ENCODE measurements at regions not wholly inside any gene's neighbourhood (a gene's known extent, or its start where the extent isn't known, plus 50 kb on each side); places are given as distances from the start of the nearest gene placed in this dataset.

- TF ChIP-seq POLR2A (IDR thresholded peaks at IDR 0.05), result no peak
- TF ChIP-seq, protein P1, sequence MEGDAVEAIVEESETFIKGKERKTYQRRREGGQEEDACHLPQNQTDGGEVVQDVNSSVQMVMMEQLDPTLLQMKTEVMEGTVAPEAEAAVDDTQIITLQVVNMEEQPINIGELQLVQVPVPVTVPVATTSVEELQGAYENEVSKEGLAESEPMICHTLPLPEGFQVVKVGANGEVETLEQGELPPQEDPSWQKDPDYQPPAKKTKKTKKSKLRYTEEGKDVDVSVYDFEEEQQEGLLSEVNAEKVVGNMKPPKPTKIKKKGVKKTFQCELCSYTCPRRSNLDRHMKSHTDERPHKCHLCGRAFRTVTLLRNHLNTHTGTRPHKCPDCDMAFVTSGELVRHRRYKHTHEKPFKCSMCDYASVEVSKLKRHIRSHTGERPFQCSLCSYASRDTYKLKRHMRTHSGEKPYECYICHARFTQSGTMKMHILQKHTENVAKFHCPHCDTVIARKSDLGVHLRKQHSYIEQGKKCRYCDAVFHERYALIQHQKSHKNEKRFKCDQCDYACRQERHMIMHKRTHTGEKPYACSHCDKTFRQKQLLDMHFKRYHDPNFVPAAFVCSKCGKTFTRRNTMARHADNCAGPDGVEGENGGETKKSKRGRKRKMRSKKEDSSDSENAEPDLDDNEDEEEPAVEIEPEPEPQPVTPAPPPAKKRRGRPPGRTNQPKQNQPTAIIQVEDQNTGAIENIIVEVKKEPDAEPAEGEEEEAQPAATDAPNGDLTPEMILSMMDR (IDR thresholded peaks at IDR 0.05), result no peak
- intact Hi-C loops (cut with DNase I), result no loop called here
- no peaks in the 10 kb centered on the region for H3K9me3 ChIP-seq
- H3K4me3 ChIP-seq (replicated peaks in 1 of 3), result no peak overlapping the region
- no peaks in the 10 kb centered on the region for H3K27me3 ChIP-seq
- no peaks in the 10 kb centered on the region for H3K4me1 ChIP-seq
- WGBS, 2 donors, result 95 to 96% methylated on average over 4 of the region's 4 CpGs
- no peak for DNase-seq
- no peaks in the 10 kb centered on the region for H3K36me3 ChIP-seq
- H3K27ac ChIP-seq, result no peak overlapping the region
Observed at GRCh38 chr4:95985791-95986550, 146.1 kb downstream of the PDHA2 start.

GRCh38 chr4:95987851-95988250, 148.0 kb downstream of the PDHA2 start:
- DNase-seq, result no peak
- Histone ChIP-seq H3K27ac (no peak overlapping the region), H3K27me3 (no peaks in the 10 kb centered on the region), H3K4me1 (no peaks in the 10 kb centered on the region), H3K36me3 (no peaks in the 10 kb centered on the region), H3K9me3 (no peaks in the 10 kb centered on the region), H3K4me3 (replicated peaks in 1 of 3) (no peak overlapping the region)
- intact Hi-C loops (cut with DNase I), result no loop called here
- TF ChIP-seq, protein P1 (IDR thresholded peaks at IDR 0.05), result no peak

- H3K36me3 ChIP-seq, result no peaks in the 10 kb centered on the region
- intact Hi-C loops (cut with DNase I), result no loop called here
- no peak for DNase-seq
- H3K4me1 ChIP-seq, result no peaks in the 10 kb centered on the region
- H3K9me3 ChIP-seq, result no peaks in the 10 kb centered on the region
- no peak overlapping the region for H3K27ac ChIP-seq
- TF ChIP-seq POLR2A (IDR thresholded peaks at IDR 0.05), result no peak
- TF ChIP-seq, protein P1 (IDR thresholded peaks at IDR 0.05), result no peak
- no peaks in the 10 kb centered on the region for H3K27me3 ChIP-seq
- no peak overlapping the region for H3K4me3 ChIP-seq (replicated peaks in 1 of 3)
- 86 to 92% methylated on average over 2 of the region's 2 CpGs for WGBS, 2 donors
Observed at GRCh38 chr4:95998311-95998710, 158.4 kb downstream of the PDHA2 start.

DNA sequence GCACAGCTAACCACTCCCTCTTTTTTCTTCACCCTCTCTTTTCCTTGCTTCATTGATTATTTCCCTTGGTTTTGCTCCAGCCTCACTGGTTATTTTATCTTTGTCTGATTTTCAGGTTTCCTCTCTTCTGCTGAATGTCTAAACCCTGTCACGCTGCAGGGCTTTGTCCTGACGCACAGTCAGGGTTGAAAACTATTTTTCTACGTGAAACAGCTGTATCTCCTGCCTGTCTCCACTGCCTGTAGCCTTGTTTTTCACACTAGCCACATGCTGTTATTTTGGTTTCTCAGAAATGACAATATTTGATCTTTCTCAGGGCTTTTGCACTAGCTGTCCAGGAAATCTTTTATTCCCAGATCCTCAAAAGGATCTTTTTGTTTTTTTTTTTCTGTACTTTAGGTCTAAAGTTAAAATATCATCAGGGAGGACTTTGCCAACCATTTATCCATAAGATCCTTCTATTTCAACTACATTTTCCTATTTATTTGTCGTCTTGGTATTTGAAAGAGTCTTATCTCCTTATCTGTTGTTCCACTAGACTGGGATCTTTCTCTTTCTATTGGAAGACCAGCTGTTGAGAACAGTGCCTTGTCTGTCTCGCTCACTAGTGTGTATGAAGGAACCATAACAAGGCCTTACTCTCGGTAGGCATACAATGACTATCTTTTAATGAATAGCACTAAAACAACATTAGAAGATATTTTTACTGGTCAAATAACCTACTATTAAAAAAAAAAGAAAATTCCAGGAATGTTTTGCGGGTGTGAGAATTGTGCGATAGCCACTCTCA, 164.3 kb downstream of the PDHA2 start:
- H3K4me3 ChIP-seq (replicated peaks in 1 of 3), result no peak overlapping the region
- intact Hi-C loops (cut with DNase I), result no loop called here
- no peak overlapping the region for H3K27ac ChIP-seq
- WGBS, 2 donors, result 71 to 80% methylated on average over 7 to 8 of the region's 8 CpGs
- H3K4me1 ChIP-seq, result peaks cover 0 to 6% of the 10 kb centered on the region in 2 donors
- H3K9me3 ChIP-seq, result no peaks in the 10 kb centered on the region
- DNase-seq, result no peak
- TF ChIP-seq, protein P1 (IDR thresholded peaks at IDR 0.05), result no peak
- TF ChIP-seq POLR2A (IDR thresholded peaks at IDR 0.05), result no peak
- H3K27me3 ChIP-seq, result no peaks in the 10 kb centered on the region
- no peaks in the 10 kb centered on the region for H3K36me3 ChIP-seq
